Fibroblast of mammary gland (primary cell): ENCODE measurements at regions not wholly inside any gene's neighbourhood (a gene's known extent, or its start where the extent isn't known, plus 50 kb on each side); places are given as distances from the start of the nearest gene placed in this dataset.

Experiments
- DNase-seq: peaks from one replicate; pipeline ENCODE4 v3.0.0-alpha.2; 2010; ENCODE audit warnings: low read depth
- H3K4me3 ChIP-seq: 2 replicates; pipeline ENCODE4 v1.5.1; 2011; ENCODE audit warnings: low read depth, mild to moderate bottlenecking, low read length, moderate library complexity; ENCODE audit not compliant: control insufficient read depth
- TF ChIP-seq, protein P1 (sequence below): conservative IDR thresholded peaks from 2 replicates; pipeline ENCODE4 v1.5.1; 2011; ENCODE audit warnings: low read depth, low read length, inconsistent platforms; ENCODE audit not compliant: control insufficient read depth, insufficient read depth

DNA sequence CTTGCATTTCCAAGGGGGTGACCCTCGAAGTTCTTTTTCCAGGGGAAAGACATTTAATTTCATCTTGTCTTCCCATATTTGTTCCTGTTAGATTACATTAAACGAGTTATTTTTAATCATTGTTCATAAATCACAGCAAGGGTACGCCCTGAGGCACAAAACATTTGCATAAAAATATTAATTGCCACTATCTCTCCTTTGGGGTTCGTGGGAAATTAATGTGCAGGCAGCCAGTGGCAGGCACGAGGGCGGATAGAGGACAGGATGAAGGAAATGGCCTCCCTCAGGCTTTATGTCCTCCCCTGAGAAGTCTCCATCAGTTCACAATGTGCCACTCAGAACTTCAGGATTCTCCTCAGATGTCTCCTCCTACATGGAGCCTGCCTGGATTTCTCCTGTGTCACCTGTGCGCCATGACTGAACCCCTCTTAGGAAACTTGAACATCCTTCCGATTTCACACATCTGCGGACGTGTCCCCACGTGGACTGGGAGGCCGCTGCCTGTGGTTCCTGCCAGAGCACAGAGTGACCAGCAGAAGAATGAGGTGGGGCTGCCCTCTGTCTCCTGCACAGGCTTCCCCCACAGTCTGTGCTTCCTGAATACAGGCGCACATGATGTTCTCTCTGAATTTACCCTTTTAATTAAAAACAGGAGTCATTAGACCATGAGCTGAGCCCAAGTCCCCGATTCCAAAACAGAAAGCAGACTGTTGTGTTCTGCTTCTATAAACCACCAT, 1085.9 kb downstream of the TBC1D22A start:
- DNase-seq: no peak
- TF ChIP-seq, protein P1, sequence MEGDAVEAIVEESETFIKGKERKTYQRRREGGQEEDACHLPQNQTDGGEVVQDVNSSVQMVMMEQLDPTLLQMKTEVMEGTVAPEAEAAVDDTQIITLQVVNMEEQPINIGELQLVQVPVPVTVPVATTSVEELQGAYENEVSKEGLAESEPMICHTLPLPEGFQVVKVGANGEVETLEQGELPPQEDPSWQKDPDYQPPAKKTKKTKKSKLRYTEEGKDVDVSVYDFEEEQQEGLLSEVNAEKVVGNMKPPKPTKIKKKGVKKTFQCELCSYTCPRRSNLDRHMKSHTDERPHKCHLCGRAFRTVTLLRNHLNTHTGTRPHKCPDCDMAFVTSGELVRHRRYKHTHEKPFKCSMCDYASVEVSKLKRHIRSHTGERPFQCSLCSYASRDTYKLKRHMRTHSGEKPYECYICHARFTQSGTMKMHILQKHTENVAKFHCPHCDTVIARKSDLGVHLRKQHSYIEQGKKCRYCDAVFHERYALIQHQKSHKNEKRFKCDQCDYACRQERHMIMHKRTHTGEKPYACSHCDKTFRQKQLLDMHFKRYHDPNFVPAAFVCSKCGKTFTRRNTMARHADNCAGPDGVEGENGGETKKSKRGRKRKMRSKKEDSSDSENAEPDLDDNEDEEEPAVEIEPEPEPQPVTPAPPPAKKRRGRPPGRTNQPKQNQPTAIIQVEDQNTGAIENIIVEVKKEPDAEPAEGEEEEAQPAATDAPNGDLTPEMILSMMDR: no peak

DNA sequence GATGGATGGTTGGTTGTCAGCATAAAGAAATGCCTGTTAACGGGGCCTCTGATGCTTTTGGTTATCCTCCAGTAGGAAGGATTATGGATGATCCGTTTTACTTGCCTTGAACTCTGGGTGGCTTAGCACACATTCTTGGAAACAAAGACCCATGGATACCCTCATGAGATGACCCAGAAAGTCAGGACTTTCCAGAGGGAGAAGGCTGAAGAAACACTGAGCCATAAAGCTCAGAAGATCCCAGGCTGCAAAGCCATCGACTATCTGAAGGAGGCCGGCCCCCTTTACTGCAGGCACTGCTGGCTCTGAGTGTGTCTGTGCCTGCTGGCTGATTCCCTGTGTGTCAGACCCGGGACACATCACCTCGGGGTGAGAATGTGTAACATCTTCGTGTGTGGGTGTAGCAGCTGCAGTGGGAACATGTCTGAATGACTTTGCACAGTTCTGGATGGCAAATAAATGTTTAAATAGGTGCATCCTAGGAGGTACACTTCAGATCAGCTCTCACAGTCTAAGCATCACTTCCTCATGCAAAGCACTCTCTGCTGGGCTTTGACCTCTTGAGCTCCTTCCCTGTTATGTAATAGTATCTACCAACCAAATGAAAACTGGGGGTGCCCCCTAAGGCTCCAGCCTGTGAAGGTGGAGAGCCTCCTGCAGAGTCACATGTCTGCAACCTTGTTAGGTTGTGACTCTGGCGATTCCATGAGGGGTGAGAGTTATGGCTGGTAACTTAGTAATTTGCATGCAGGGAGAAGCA, 1084.9 kb downstream of the TBC1D22A start:
- DNase-seq: no peak
- no peak overlapping the region for H3K4me3 ChIP-seq
- TF ChIP-seq, protein P1: no peak

More for the DNA sequence above, 1085.9 kb downstream of the TBC1D22A start:
- no peak overlapping the region for H3K4me3 ChIP-seq

DNA sequence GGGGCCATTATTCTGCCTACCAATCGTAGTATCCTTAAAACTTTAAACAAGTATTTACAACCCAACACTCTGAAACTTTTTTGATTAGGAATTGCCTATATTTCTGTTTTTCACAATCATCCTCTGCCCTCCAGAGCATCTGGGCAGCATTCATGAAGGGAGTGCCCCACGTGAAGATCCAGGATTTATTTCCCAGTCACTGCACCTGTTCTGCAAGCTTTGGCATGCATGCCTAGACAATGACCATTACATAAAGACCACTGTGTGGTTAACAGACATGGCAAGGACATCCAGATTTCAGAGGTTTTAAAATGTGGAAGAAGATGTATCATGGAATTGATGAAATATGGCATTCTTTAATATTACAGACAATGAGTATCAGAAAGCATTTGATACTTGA, 1083.8 kb downstream of the TBC1D22A start:
- no peak for DNase-seq
- TF ChIP-seq, protein P1: no peak
- H3K4me3 ChIP-seq: no peak overlapping the region

DNA sequence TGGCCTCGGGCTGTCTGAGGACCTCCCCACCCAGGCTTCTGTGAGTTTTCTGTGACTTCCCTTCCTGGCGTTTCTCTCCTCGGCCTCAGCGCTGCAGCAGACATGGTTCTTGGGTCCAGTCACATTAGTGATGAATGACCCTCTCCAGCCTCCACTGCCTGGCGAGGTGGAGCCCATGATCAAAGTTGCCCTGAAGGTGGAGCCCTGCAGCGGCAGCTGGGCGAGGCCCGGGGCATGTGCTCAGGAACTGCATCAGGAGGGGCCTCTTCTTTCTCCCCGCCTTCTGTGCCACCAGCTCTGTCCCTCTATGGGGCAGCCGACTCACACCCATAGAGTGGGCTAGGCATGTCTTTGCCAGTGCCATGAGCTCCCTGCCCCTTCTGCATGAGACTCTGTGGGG, 1079.7 kb downstream of the TBC1D22A start:
- TF ChIP-seq, protein P1: no peak
- no peak overlapping the region for H3K4me3 ChIP-seq
- DNase-seq: no peak

DNA sequence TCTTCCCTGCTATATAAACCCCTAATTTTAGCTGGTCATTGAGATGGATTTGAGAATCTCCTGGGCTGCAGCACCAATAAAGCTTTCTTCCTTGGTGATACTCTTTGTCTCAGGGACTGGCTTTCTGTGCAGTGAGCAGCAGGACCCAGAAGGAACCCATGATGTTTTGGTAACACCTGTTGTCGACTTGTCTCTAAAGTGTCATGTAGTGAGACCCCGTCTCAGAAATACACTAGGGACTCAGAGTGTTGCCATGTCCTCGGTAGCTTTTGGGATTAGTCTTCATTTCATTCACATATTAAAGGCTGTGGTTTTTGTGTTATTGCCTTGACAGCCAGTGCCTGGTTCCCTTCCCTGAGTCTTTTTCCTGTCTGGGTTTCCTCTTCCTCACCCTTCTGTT, 1078.7 kb downstream of the TBC1D22A start:
- no peak overlapping the region for H3K4me3 ChIP-seq
- DNase-seq: no peak
- TF ChIP-seq, protein P1: no peak

DNA sequence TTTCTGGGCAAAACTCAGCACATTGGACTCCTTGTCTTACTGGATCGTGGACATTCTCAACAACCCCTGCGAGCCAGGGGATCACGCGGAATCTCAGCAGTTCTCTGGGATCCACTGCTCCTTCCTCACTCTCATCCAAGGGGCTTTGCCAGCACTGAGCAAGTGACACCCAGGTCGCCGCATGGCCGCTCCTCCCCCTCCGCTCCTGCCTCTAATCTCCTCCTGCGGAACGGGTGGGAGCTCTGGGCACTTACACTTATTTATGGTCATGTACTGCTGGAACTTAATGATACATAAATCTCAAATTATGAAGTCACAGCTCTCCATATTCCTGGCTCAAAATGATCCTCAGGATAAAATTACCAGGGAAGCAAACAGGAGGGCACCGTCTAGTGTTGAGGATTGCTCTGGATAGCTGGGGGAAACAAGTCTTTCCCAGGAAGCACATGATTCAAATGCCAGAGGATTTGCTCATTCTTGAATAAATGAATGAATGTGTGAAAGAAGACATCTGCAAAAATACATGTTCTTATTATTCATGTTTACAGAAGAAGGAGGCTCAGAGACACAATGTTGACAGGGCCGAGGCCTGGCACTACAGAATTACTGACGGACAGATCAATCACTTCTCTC, 1077.3 kb downstream of the TBC1D22A start:
- no peak for DNase-seq
- TF ChIP-seq, protein P1: no peak
- no peak overlapping the region for H3K4me3 ChIP-seq
